Stimulated activated CD4-positive, alpha-beta T cell treated with anti-CD3 and anti-CD28 coated beads, Interleukin-15, amount 100 ng/mL, for 24 hours (primary cell): ENCODE measurements at regions not wholly inside any gene's neighbourhood (a gene's known extent, or its start where the extent isn't known, plus 50 kb on each side); places are given as distances from the start of the nearest gene placed in this dataset.
"Not testable (repeated sequence)": the region's sequence is repeated elsewhere in the genome, so short reads cannot be mapped to it uniquely, and the experiment has no call there.

Source experiments
- DNase-seq: peaks from one replicate; pipeline ENCODE4 v3.0.0-alpha.2; 2020

DNA sequence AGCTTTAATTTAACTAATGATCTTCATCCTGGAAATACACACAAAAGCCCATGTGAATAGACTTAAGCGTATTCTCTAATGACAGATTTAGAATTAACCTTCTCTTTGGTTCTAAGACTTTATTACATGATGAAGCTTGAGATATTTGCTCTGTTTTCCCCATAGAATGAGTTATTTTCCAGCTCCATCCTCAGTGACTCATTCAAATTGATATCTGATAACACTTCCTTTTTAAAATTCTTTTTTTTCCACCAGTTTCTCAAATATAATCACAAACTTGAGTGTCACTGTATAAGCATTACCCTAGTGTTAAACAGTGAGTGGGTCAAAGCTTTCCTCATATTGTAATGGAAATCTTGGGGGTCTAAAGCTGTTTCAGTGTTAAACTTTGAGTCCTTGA lies 535.8 kb downstream of the KCNA4 start:
- DNase-seq, result no peak

DNA sequence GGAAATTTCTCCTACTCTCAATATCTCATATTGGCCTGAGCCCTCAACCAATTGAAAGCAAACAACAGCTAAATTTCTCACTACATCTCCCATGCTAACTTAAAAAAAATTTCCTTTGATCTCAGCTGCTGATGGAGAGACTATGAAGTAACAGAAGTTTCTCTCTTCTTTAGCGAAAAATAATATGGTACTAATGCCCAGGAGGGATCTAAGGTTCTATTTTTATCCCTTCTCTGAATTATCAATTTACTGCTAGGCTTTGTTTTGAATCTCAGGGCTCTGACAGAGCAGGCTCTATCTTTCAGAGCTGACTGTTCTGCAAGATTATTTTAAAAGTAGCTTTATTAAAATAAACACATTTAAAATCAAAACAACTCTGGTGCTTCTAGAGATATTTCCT lies 558.6 kb downstream of the KCNA4 start:
- no peak for DNase-seq

DNA sequence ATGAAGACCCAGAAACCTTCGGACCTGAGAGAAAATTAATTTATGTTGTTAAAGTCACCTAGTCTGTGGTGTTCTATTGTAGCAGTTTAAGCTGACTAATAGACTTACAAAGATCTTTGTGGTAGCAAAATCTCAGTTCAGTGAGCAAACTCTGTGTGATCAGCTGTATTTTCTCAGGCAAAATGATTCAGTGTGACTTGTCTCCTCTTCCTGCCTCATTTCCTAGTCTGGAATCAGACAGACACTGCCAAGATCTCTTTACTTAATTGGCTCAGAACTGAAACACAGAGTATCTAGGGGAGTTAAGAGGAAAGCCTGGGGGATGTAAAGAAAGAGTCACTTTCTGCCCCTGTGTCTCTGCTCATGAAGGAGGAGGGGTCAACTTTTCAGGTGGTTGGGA lies 564.7 kb downstream of the KCNA4 start:
- DNase-seq, result no peak

DNA sequence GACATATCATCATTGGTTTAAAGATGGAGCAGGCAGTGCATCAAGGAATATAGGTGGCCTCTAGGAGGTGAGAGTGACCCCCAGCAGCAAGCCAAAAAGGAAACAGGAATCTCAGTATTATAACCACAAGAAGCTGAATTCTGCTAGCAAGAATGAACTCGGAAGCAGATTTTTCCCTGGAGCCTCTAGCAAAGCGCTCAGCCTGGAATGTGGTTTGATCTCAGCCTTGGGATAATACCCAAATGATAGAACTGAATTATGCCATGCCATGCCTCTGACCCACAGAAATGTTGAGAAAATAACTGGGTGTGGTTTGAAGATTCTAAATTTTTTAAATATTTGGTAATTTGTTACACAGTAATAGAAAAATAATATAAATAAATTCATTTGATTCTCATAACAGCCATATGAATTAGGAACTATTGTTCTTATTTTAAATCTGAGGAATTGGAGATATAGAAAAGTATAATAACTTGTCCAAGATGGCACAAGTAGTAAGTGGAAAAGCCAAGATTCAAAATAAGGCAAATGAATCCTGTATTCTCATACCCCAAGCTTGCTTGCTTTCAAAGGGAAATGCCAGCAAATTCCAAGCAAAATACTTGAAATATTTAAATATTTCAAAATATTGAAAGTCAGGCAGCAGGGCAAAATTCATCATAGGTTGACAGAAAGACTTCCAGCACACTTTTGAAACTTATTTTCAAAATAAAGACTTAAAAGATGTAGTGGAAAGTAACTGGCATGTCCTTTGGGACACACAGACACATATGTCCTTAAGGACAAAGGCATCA lies 567.4 kb downstream of the KCNA4 start:
- no peak for DNase-seq

- no peak for DNase-seq
These were observed 568.5 kb downstream of the KCNA4 start for GRCh38 chr11:29448246-29448877.

GRCh38 chr11:29447821-29448220 lies 569.0 kb downstream of the KCNA4 start:
- no peak for DNase-seq

DNA sequence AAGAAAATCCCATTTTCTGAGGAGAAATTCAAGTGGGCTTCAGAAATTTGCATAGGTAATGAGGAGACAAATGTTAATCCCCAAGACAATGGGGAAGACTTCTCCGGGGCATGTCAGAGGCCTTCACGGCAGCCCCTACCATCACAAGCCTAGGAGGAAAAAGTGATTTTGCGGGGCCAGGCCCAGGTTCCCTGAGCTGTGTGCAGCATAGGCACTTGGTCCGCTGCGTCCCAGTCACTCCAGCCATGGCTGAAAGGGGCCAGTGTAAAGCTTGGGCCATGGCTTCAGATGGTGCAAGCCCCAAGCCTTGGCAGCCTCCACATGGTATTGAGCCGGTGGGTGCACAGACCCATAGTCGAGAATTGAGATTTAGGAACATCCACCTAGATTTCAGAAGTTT lies 570.7 kb downstream of the KCNA4 start:
- DNase-seq, result no peak

GRCh38 chr11:29445191-29445590 lies 571.6 kb downstream of the KCNA4 start:
- DNase-seq, result not testable (repeated sequence)

DNA sequence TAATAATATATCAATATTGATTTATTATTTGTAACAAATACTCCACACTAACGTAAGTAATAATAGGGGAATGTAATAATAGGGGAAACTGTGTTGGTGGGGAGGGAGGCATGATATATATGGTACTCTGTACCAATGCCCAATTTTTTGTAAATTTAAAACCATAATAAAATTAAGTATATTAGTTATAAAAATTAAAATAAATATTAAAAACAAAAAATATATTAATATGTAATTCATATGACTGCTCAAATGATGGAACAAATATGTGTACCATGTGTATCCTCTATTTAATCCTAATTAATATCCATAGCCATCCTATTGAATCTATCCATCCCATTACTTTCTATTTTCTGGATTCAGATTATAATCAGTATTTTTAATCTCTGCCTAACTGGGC lies 578.0 kb downstream of the KCNA4 start:
- no peak for DNase-seq

DNA sequence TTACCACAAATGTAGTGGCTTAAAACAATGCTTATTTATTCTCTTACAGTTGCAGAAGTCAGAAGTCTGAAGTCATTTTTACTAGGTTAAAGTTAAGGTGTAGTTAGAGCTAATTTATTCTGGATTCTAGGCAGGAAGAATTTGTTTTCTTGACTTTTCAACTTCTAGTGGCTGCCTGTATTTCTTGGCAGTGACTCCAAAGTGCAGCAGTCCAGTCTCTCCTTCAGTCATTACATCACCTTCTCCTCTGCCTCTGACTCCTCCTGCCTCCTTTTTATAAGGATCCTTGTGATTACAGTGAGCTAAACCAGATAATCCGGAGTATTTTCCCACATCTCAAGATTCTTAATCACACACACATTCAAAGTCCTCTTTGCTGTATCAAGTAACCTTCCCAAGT lies 581.4 kb downstream of the KCNA4 start:
- no peak for DNase-seq

- DNase-seq, result no peak
These were observed 584.0 kb downstream of the KCNA4 start for GRCh38 chr11:29432719-29433325.

- DNase-seq, result no peak
These were observed 611.5 kb downstream of the KCNA4 start for GRCh38 chr11:29405305-29405704.

DNA sequence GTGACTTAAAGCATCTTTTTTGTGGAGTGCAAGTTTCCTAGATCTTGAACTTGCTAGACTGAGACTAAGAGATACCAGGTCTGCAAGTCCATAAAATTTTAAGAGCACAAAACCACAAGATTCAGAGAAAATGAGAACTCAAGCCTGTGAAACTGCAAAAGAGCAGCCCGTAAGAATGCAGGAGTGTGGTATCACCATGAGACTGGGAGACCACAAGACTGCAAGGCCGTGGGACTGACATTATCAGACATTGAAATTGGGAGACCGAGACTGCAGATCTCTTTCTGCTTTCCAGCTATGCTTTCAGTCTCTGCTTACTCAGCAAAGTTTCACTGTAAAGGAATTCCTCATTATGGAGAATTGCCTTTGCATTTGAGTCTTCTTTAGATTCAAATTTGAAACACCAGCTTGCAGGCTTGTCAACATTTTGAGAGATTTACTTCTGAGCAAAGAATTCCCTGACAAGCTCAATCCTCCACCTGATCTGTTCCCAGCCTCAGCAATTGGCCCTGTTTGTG lies 621.2 kb downstream of the KCNA4 start:
- DNase-seq, result no peak

DNA sequence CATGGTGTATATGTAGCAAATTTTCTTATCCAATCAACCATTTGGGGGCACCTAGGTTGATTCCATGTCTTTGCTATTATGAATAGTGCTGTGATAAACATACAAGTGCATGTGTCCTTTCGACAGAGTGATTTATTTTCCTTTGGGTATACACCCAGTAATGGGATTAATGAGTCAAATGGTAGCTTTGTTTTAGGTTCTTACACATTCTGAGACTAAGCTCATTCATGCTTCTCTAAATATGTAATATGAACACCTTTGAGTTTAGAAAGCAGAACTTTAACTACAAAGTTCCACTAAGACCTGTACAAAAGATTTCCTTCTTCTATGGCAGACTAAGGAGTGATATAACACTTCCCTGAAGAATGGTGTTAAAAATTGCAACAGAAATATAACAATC lies 627.0 kb downstream of the KCNA4 start:
- no peak for DNase-seq

DNA sequence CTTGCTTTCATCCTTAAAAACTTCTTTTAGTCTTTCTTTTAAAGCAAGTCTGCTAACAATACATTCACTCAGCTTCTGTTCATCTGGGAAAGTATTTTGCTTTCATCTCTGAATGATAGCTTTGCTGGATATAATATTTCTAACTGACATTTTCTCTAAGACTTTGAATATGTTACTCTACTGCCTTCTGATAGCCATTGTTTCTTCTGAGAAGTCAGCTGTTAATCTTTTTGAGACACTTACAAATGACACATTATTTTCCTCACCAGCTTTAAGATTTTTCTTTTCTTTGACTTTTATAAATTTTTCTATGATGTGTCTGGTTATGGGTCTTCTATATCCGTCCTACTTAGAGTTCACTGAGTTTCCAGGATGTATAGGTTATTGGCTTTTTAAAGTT lies 643.1 kb downstream of the KCNA4 start:
- no peak for DNase-seq

DNA sequence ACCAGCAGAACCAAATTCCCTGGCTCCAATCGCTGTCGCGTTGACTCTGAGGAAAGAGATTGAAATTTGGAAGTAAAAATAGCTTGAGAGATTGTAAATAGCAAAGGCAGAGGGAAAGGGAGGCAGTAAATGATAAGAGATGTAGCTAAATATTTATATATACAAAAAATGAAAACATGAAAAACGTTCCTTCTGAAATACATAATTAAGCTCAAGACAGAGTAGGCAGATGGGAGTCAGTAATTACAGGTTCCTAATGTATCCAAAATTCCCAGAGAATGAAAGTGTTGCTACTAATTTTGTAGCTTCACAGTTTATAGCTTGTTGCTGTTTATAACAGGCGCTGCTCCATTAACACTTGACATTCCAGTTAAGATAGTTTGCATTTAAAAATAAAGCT lies 648.7 kb downstream of the KCNA4 start:
- DNase-seq, result no peak

DNA sequence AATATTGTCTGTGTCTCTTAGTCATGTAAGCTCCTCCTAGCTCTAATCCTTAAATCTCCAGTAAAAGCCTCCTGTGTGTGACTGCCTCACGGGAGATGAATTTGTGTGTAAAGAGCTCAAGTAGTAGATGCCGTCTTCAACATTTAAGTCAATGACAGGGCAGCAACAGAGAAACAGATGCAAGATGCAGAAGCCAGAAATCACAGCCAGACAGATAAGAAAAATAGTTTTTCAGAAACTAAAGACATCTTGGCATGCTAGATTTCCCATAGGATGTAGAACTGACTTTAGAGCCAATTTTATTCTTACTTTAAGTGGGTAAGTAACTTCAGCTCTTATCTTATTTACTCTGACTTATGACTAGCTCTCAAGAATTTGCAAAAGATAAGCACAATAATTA lies 652.8 kb downstream of the KCNA4 start:
- no peak for DNase-seq

DNA sequence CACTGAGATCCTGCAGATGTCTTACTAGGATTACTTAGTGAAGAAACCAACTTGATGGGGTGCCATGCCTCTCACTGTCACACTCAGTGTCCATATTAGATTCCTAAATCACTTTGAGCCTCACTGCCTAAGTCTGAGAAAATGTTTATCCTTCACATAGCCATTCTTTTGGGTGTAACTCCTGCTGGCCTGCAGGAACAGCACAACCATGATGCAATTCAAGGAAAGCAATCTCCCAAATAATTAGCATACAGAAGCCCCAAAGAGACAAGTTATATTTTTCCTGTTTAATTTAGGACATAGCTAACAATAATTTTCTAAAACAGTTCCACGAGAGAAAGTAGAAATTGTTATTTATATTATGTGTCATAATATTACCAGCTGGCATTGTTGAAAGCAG lies 655.5 kb downstream of the KCNA4 start:
- DNase-seq, result no peak

GRCh38 chr11:29353833-29354232 lies 663.0 kb downstream of the KCNA4 start:
- no peak for DNase-seq

DNA sequence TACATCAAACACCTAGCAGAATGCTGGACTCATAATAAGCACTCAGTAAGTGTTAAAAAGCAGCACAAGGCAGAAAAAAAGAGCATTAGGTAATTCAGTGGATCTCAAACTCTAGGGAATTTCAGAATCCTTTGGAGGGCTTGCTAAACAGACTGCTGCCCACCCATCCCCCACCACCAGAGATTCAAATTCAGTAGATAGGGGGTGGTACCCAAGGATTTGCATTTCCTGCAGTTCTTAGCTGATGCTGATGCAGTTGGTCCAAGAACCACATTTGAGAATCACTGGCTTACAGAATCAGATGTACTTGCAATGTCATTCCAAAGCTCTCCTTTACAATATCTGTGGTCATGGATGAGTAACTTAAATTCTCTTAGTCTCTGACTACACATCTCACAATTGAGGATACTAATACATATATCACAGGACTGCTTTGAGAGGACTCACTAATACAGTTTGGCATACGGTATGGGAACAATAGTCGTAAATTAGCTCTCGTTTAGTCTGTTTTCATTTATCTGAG lies 664.5 kb downstream of the KCNA4 start:
- DNase-seq, result no peak

- DNase-seq, result no peak
These were observed 665.4 kb downstream of the KCNA4 start for GRCh38 chr11:29351301-29351873.

DNA sequence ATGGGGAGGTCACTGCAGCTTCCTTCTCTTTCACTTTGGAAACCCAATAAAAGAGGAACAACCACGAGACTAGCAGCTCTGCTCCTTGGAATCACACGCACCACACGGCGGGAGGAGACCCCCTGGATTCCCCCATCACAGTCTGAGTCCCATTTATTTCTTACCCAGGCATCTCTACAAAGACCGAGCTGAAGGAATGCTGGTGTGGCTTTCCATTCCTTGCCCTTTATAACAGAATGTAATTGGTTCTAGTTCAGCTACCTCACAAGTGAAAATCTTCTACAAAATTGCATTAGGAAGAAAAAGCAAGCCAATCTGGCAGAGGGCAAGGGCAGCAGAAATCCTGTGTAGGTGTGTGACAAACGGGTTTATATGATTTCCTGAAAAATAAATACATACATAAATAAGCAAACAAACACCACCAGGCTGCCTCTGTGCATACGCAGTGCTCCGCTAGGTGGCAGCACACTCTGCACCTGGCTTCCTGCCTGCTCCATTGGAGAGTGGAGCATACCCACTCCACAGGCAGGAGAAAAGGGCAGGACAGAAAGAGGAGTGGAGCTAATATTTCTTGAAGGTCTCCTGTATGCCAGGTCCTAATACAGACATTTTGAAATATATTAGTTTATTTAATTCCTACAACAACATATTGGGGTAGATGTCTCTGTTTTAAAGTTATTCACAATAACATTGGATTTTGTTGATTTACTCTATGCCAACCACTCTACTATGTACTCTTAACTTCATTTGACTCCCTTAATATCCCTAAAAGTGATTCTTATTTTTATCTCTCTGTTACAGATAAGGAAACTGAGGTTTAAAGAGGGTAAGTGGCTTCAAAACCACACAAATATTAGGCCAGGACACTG lies 673.1 kb downstream of the KCNA4 start:
- peak; percentile 50 for DNase-seq
